H1 (cell line): ENCODE measurements at regions not wholly inside any gene's neighbourhood (a gene's known extent, or its start where the extent isn't known, plus 50 kb on each side); places are given as distances from the start of the nearest gene placed in this dataset.

Experiments
- MAFK ChIP-seq: IDR thresholded peaks from 2 replicates; pipeline ENCODE4 v1.6.1; 2012; ENCODE audit warnings: low read depth, mild to moderate bottlenecking, improper control_type of control experiment, low read length
- TF ChIP-seq, protein P1 (sequence below): IDR thresholded peaks from 2 replicates; pipeline ENCODE4 v1.6.1; 2011; ENCODE audit warnings: low read depth, mild to moderate bottlenecking, low read length; ENCODE audit not compliant: insufficient read depth

DNA sequence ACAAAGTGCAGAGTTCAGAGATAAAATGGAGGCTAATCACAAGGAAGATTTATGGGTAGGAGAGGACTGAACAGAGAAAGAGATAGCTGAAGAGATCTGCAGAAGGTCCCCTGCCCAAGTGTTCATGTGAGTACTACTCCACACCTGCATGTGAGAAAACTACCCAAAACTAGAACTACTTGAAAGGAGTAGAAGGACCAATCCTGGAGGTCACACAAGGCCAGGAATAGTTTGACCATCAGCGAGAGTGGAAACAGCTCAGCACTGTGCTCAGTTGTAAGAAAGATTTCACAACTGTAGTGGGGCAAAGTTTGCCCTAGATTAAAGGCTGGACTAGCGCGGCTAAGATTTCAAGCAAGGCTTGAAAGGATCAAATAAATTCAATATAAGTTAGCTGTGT is 422.7 kb upstream of the LCORL start (continued):
- no peak for TF ChIP-seq MAFK
- TF ChIP-seq, protein P1, sequence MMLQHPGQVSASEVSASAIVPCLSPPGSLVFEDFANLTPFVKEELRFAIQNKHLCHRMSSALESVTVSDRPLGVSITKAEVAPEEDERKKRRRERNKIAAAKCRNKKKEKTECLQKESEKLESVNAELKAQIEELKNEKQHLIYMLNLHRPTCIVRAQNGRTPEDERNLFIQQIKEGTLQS: no peak
